ENCODE measurements at regions not wholly inside any gene's neighbourhood (a gene's known extent, or its start where the extent isn't known, plus 50 kb on each side); places are given as distances from the start of the nearest gene placed in this dataset.

DNA sequence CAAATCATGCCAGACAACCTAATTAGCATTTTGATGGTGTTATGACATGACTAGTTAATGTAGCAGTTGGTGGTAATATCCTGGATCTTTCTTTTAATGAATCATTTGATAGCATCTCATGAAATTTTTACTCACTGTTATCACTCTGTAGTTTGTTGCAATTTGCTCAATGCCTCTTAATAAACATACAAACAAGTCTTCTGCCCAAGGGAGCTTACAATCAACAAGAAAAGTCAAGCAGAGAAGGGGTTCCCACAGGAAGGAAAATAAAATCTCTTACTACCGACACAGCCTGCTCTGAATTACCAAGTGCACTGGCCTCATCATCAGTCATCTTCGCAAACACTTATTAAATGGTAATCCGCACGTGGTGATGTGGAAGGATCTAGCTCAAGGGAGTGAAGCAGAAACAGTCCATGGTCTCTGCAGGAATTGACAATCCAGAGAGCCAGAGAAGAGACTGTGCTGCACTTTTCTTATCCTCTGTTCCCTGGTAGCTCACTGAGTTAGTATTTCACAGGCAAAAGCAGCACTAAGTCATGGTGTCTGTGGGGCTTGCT lies 263.5 kb downstream of the EPHA4 start:
- 80 to 85% methylated on average over 4 of the region's 4 CpGs for WGBS, 2 experiments (ENCODE audit: low coverage in 1 of 2, low lambda C conversion rate in 2 of 2, missing lambda C conversion rate in 2 of 2)

DNA sequence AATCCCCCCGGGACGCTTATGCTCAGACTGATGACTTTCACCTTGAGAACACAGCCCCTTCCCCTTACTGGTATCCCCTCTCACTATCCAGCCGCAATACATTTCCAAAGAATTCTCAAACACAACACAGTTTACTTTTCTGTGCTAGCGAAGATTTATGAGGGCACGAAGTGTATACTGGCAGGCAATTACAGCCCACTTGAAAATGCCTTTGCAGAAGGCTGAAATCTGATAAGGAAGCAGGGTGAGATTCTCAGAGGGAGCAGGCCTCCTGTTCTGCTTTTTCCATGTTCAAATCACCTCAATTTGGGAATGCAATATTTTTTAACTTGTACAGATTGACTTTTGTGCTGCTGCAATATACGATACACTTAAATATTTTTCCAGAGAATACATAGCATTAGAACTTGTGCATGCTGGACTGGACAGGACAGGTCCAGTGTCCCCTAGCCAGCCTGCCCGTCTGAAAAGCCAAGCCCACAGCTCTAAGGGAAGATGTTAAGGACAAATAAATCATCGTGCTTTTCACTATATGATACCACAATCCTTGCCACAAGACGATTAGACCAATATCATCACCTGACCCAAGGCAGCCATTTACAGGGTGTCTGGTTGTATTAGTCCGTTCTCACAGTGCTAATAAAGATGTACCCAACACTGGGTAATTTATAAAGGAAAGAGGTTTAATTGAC lies 262.1 kb downstream of the EPHA4 start:
- Histone ChIP-seq H3K4me3 (no peak overlapping the region), H3K79me2 (ENCODE audit: insufficient read depth) (no peaks in the 10 kb centered on the region), H4K20me1 (ENCODE audit: insufficient read depth) (no peaks in the 10 kb centered on the region), H3F3A (ENCODE audit: insufficient read depth) (no peaks in the 10 kb centered on the region), H3K4me2 (ENCODE audit: unreplicated experiment) (no peak overlapping the region), H2AFZ (no peak overlapping the region), H3K27ac (no peak overlapping the region), H3K9ac (no peak overlapping the region), H3K36me3 (ENCODE audit: low read depth) (no peaks in the 10 kb centered on the region), H3K4me1 (ENCODE audit: insufficient read depth) (no peaks in the 10 kb centered on the region), H3K27me3 (replicated peaks; ENCODE audit: insufficient read depth) (no peaks in the 10 kb centered on the region), H3K9me3 (ENCODE audit: low read depth) (no peaks in the 10 kb centered on the region), H3K9me2 (ENCODE audit: insufficient read depth) (no peaks in the 10 kb centered on the region)
- TF ChIP-seq EZH2 (IDR thresholded peaks at IDR 0.05; ENCODE audit: insufficient read depth, poor library complexity, severe bottlenecking) (no peak), EZH2phosphoT487 (IDR thresholded peaks at IDR 0.05; ENCODE audit: insufficient read depth, low read depth) (no peak)
- 70% methylated on average over 10 of the region's 10 CpGs for WGBS, 2 experiments (ENCODE audit: low coverage in 1 of 2, low lambda C conversion rate in 2 of 2, missing lambda C conversion rate in 2 of 2)
- DNase-seq, result no peak
- in situ Hi-C loops (cut with MboI), result no loop called here

More for the DNA sequence above, 263.5 kb downstream of the EPHA4 start:
- no peaks in the 10 kb centered on the region for H3K27me3 ChIP-seq (replicated peaks; ENCODE audit: insufficient read depth)
- no peaks in the 10 kb centered on the region for H3K36me3 ChIP-seq (ENCODE audit: low read depth)
- H3K4me3 ChIP-seq, result no peak overlapping the region
- H3K4me2 ChIP-seq (ENCODE audit: unreplicated experiment), result no peak overlapping the region
- H4K20me1 ChIP-seq (ENCODE audit: insufficient read depth), result no peaks in the 10 kb centered on the region
- H3K9me2 ChIP-seq (ENCODE audit: insufficient read depth), result no peaks in the 10 kb centered on the region
- H2AFZ ChIP-seq, result no peak overlapping the region
- no peak for TF ChIP-seq EZH2 (IDR thresholded peaks at IDR 0.05; ENCODE audit: insufficient read depth, poor library complexity, severe bottlenecking)
- TF ChIP-seq EZH2phosphoT487 (IDR thresholded peaks at IDR 0.05; ENCODE audit: insufficient read depth, low read depth), result no peak
- no peaks in the 10 kb centered on the region for H3F3A ChIP-seq (ENCODE audit: insufficient read depth)
- DNase-seq, result no peak
- H3K79me2 ChIP-seq (ENCODE audit: insufficient read depth), result no peaks in the 10 kb centered on the region
- H3K9me3 ChIP-seq (ENCODE audit: low read depth), result no peaks in the 10 kb centered on the region
- no peak overlapping the region for H3K27ac ChIP-seq
- in situ Hi-C loops (cut with MboI), result no loop called here
- no peak overlapping the region for H3K9ac ChIP-seq
- H3K4me1 ChIP-seq (ENCODE audit: insufficient read depth), result no peaks in the 10 kb centered on the region

DNA sequence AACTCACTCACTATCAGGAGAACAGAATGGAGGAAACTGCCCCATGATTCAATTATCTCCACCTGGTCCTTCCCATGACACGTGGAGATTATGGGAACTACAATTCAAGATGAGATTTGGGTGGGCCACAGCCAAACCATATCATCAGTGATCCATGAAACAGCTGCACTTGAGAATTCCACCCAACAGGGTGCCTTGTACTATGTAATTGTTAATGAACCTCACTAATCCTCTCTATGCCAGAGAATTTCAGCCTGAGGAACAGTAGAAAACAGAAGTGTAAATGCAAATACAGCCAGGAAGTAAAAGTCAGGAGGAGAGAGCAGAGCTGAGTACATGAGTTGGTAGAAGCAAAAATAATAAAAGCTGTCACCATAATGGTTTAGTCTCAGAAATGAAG lies 261.4 kb downstream of the EPHA4 start:
- 42 to 54% methylated on average over 1 of the region's 1 CpG for WGBS, 2 experiments (ENCODE audit: low coverage in 1 of 2, low lambda C conversion rate in 2 of 2, missing lambda C conversion rate in 2 of 2)
- H3K9me3 ChIP-seq (ENCODE audit: low read depth), result no peaks in the 10 kb centered on the region
- no peak overlapping the region for H3K4me2 ChIP-seq (ENCODE audit: unreplicated experiment)
- no peak overlapping the region for H3K9ac ChIP-seq
- no peak for DNase-seq
- H3K79me2 ChIP-seq (ENCODE audit: insufficient read depth), result no peaks in the 10 kb centered on the region
- no peaks in the 10 kb centered on the region for H3K9me2 ChIP-seq (ENCODE audit: insufficient read depth)
- no peaks in the 10 kb centered on the region for H3F3A ChIP-seq (ENCODE audit: insufficient read depth)
- no peak overlapping the region for H3K27ac ChIP-seq
- no peak overlapping the region for H3K4me3 ChIP-seq
- TF ChIP-seq EZH2phosphoT487 (IDR thresholded peaks at IDR 0.05; ENCODE audit: insufficient read depth, low read depth) (no peak), EZH2 (IDR thresholded peaks at IDR 0.05; ENCODE audit: insufficient read depth, poor library complexity, severe bottlenecking) (no peak)
- no peaks in the 10 kb centered on the region for H3K36me3 ChIP-seq (ENCODE audit: low read depth)
- no peaks in the 10 kb centered on the region for H3K27me3 ChIP-seq (replicated peaks; ENCODE audit: insufficient read depth)
- in situ Hi-C loops (cut with MboI), result no loop called here
- H2AFZ ChIP-seq, result no peak overlapping the region
- no peaks in the 10 kb centered on the region for H3K4me1 ChIP-seq (ENCODE audit: insufficient read depth)
- no peaks in the 10 kb centered on the region for H4K20me1 ChIP-seq (ENCODE audit: insufficient read depth)

DNA sequence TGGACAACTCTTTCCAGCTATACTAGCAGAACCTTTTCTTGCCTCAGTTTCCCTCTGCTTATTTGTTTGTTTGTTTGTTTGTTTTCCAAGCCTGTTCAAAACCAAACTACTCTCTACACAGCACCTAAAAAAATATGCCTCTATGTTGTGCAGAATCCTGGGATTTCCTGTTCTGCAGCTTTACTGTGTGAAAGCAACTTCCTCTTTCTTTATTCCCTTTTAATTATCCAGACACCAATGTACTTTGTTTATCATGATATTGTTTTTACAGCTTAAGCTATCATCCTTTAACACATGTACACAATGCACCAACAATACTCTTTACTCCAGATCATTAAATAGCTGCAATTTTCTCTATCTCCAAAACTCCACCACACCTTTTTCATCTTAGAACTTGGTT lies 259.5 kb downstream of the EPHA4 start:
- TF ChIP-seq EZH2 (IDR thresholded peaks at IDR 0.05; ENCODE audit: insufficient read depth, poor library complexity, severe bottlenecking), result no peak
- TF ChIP-seq EZH2phosphoT487 (IDR thresholded peaks at IDR 0.05; ENCODE audit: insufficient read depth, low read depth), result no peak
- DNase-seq, result no peak
- Histone ChIP-seq H3K79me2 (ENCODE audit: insufficient read depth) (no peaks in the 10 kb centered on the region), H3K4me2 (ENCODE audit: unreplicated experiment) (no peak overlapping the region), H3K27me3 (replicated peaks; ENCODE audit: insufficient read depth) (no peaks in the 10 kb centered on the region), H2AFZ (no peak overlapping the region), H3K9me3 (ENCODE audit: low read depth) (no peaks in the 10 kb centered on the region), H3K36me3 (ENCODE audit: low read depth) (no peaks in the 10 kb centered on the region), H3K4me1 (ENCODE audit: insufficient read depth) (no peaks in the 10 kb centered on the region), H3K9ac (no peak overlapping the region), H3F3A (ENCODE audit: insufficient read depth) (no peaks in the 10 kb centered on the region), H4K20me1 (ENCODE audit: insufficient read depth) (no peaks in the 10 kb centered on the region), H3K27ac (no peak overlapping the region), H3K9me2 (ENCODE audit: insufficient read depth) (no peaks in the 10 kb centered on the region), H3K4me3 (no peak overlapping the region)
- in situ Hi-C loops (cut with MboI), result no loop called here
